ENCODE measurements at regions not wholly inside any gene's neighbourhood (a gene's known extent, or its start where the extent isn't known, plus 50 kb on each side); places are given as distances from the start of the nearest gene placed in this dataset.
A peak's percentile ranks its signal among the peaks of the same experiment; 100 is the strongest.

- peaks cover 45% of the 10 kb centered on the region for H3K4me1 Mint-ChIP-seq
- no peaks in the 10 kb centered on the region for H3K27me3 Mint-ChIP-seq (ENCODE audit: low read depth)
- H3K27ac Mint-ChIP-seq (ENCODE audit: unreplicated experiment): no peak overlapping the region
- no peaks in the 10 kb centered on the region for H3K36me3 Mint-ChIP-seq (ENCODE audit: low read depth)
- no peak overlapping the region for H3K4me3 Mint-ChIP-seq
- DNase-seq (ENCODE audit: low read depth, low spot score): no peak
- no peak for TF ChIP-seq CTCF (conservative IDR thresholded peaks at IDR 0.05)
- peaks cover 3% of the 10 kb centered on the region for H3K9me3 Mint-ChIP-seq
Observed at GRCh38 chr6:14619419-14619781, 501.8 kb downstream of the CD83 start.

GRCh38 chr6:14620522-14620921, 502.9 kb downstream of the CD83 start:
- no peak for TF ChIP-seq CTCF (conservative IDR thresholded peaks at IDR 0.05)
- peak; percentile 28 for DNase-seq (ENCODE audit: low read depth, low spot score)
- Mint-ChIP-seq H3K4me1 (peaks cover 48% of the 10 kb centered on the region), H3K4me3 (peak overlapping the region; percentile 18), H3K9me3 (peaks cover under 1% of the 10 kb centered on the region), H3K27me3 (ENCODE audit: low read depth) (no peaks in the 10 kb centered on the region), H3K36me3 (ENCODE audit: low read depth) (no peaks in the 10 kb centered on the region), H3K27ac (ENCODE audit: unreplicated experiment) (no peak overlapping the region)

- no peak for TF ChIP-seq CTCF (conservative IDR thresholded peaks at IDR 0.05)
- no peak overlapping the region for H3K27ac Mint-ChIP-seq (ENCODE audit: unreplicated experiment)
- H3K4me1 Mint-ChIP-seq: peaks cover 48% of the 10 kb centered on the region
- DNase-seq (ENCODE audit: low read depth, low spot score): no peak
- no peaks in the 10 kb centered on the region for H3K36me3 Mint-ChIP-seq (ENCODE audit: low read depth)
- no peaks in the 10 kb centered on the region for H3K27me3 Mint-ChIP-seq (ENCODE audit: low read depth)
- H3K9me3 Mint-ChIP-seq: no peaks in the 10 kb centered on the region
- no peak overlapping the region for H3K4me3 Mint-ChIP-seq
Observed at GRCh38 chr6:14621518-14621917, 503.9 kb downstream of the CD83 start.

- Mint-ChIP-seq H3K4me1 (peaks cover 48% of the 10 kb centered on the region), H3K36me3 (ENCODE audit: low read depth) (no peaks in the 10 kb centered on the region), H3K27me3 (ENCODE audit: low read depth) (no peaks in the 10 kb centered on the region), H3K9me3 (peaks cover 1% of the 10 kb centered on the region), H3K27ac (ENCODE audit: unreplicated experiment) (no peak overlapping the region), H3K4me3 (no peak overlapping the region)
- no peak for DNase-seq (ENCODE audit: low read depth, low spot score)
- no peak for TF ChIP-seq CTCF (conservative IDR thresholded peaks at IDR 0.05)
Observed at GRCh38 chr6:14622085-14622484, 504.5 kb downstream of the CD83 start.

- H3K4me1 Mint-ChIP-seq: peaks cover 48% of the 10 kb centered on the region
- no peak for DNase-seq (ENCODE audit: low read depth, low spot score)
- peaks cover 5% of the 10 kb centered on the region for H3K9me3 Mint-ChIP-seq
Observed at GRCh38 chr6:14622909-14623505, 505.4 kb downstream of the CD83 start.

More at GRCh38 chr6:14622909-14623505, 505.4 kb downstream of the CD83 start:
- Mint-ChIP-seq H3K27me3 (ENCODE audit: low read depth) (no peaks in the 10 kb centered on the region), H3K36me3 (ENCODE audit: low read depth) (no peaks in the 10 kb centered on the region), H3K27ac (ENCODE audit: unreplicated experiment) (no peak overlapping the region), H3K4me3 (no peak overlapping the region)
- TF ChIP-seq CTCF (conservative IDR thresholded peaks at IDR 0.05): no peak
